Lower leg skin (tissue), 3 donors: ENCODE measurements at regions not wholly inside any gene's neighbourhood (a gene's known extent, or its start where the extent isn't known, plus 50 kb on each side); places are given as distances from the start of the nearest gene placed in this dataset.

Source experiments
- CTCF ChIP-seq, 3 donors: fragments of 450-650 bp; IDR thresholded peaks; one replicate each; pipeline ENCODE4 v1.5.1; 2016; ENCODE audit warnings: antibody characterized with exemption in 3 of 3, mild to moderate bottlenecking in 3 of 3, moderate library complexity in 2 of 3
- POLR2A ChIP-seq, 2 donors: fragments of 450-650 bp; IDR thresholded peaks; one replicate each; pipeline ENCODE4 v1.6.1; 2016 to 2017; ENCODE audit warnings: antibody characterized with exemption in 2 of 2, mild to moderate bottlenecking in 1 of 2, moderate library complexity in 1 of 2

GRCh38 chr18:38718365-38718901 is 1152.8 kb upstream of the CELF4 start:
- TF ChIP-seq CTCF (IDR thresholded peaks at IDR 0.05): no peak
- no peak for TF ChIP-seq POLR2A (IDR thresholded peaks at IDR 0.05)
